ENCODE measurements at regions not wholly inside any gene's neighbourhood (a gene's known extent, or its start where the extent isn't known, plus 50 kb on each side); places are given as distances from the start of the nearest gene placed in this dataset.

- H3K4me3 ChIP-seq (ENCODE audit: low read length): no peak overlapping the region
- DNase-seq (ENCODE audit: low read depth): no peak
- TF ChIP-seq, protein P1, sequence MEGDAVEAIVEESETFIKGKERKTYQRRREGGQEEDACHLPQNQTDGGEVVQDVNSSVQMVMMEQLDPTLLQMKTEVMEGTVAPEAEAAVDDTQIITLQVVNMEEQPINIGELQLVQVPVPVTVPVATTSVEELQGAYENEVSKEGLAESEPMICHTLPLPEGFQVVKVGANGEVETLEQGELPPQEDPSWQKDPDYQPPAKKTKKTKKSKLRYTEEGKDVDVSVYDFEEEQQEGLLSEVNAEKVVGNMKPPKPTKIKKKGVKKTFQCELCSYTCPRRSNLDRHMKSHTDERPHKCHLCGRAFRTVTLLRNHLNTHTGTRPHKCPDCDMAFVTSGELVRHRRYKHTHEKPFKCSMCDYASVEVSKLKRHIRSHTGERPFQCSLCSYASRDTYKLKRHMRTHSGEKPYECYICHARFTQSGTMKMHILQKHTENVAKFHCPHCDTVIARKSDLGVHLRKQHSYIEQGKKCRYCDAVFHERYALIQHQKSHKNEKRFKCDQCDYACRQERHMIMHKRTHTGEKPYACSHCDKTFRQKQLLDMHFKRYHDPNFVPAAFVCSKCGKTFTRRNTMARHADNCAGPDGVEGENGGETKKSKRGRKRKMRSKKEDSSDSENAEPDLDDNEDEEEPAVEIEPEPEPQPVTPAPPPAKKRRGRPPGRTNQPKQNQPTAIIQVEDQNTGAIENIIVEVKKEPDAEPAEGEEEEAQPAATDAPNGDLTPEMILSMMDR (conservative IDR thresholded peaks at IDR 0.05; ENCODE audit: low read depth, low read length): no peak
Observed at GRCh38 chr11:11009179-11009578, 151.3 kb upstream of the ZBED5 start.

GRCh38 chr11:11004069-11004468 is 146.2 kb upstream of the ZBED5 start:
- DNase-seq (ENCODE audit: low read depth): no peak
- no peak overlapping the region for H3K4me3 ChIP-seq (ENCODE audit: low read length)
- TF ChIP-seq, protein P1 (conservative IDR thresholded peaks at IDR 0.05; ENCODE audit: low read depth, low read length): no peak

DNA sequence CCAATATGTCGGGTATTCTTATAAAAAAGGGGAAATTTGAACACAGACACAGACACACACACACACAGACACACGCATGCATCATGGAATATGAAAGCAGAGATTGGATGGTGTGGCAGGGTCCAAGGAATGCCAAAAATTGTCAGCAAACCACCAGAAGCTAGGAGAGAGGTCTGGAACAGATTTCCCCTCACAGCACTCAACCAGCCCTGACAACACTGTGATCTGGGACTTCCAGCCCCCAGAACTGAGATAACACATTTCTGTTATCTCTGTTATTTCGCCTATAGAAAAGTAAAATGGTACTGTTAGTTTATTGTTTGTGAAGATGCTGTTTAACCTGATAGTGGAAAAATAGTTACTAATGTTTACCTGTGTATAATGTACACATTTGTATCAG is 145.4 kb upstream of the ZBED5 start:
- DNase-seq (ENCODE audit: low read depth): no peak
- no peak overlapping the region for H3K4me3 ChIP-seq (ENCODE audit: low read length)
- TF ChIP-seq, protein P1 (conservative IDR thresholded peaks at IDR 0.05; ENCODE audit: low read depth, low read length): no peak

GRCh38 chr11:11000579-11001283 is 142.9 kb upstream of the ZBED5 start:
- DNase-seq (ENCODE audit: low read depth): no peak
- no peak overlapping the region for H3K4me3 ChIP-seq (ENCODE audit: low read length)
- TF ChIP-seq, protein P1 (conservative IDR thresholded peaks at IDR 0.05; ENCODE audit: low read depth, low read length): no peak

- TF ChIP-seq, protein P1 (conservative IDR thresholded peaks at IDR 0.05; ENCODE audit: low read depth, low read length): no peak
- H3K4me3 ChIP-seq (ENCODE audit: low read length): no peak overlapping the region
- DNase-seq (ENCODE audit: low read depth): no peak
Observed at GRCh38 chr11:10998674-10999073, 140.8 kb upstream of the ZBED5 start.

DNA sequence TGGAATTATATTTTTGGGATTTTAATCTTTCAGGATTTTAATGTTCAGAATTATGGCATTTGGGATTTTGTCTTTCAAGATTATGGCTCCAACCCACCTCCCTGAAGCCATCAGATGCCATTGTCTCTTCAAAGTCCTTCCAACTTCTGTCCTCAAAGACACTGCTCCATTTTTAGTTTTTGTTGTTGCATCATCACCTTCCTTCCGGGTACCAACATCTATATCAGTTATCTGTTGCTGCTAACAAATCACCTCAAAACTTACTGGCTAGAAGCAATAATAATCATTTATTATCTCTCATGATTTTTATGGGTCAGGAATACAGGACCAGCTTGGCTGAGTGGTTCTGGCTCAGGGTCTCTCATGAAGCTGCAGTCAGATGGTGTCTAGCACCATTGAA is 138.8 kb upstream of the ZBED5 start:
- TF ChIP-seq, protein P1 (conservative IDR thresholded peaks at IDR 0.05; ENCODE audit: low read depth, low read length): no peak
- no peak for DNase-seq (ENCODE audit: low read depth)
- H3K4me3 ChIP-seq (ENCODE audit: low read length): no peak overlapping the region

- no peak overlapping the region for H3K4me3 ChIP-seq (ENCODE audit: low read length)
- DNase-seq (ENCODE audit: low read depth): no peak
- TF ChIP-seq, protein P1 (conservative IDR thresholded peaks at IDR 0.05; ENCODE audit: low read depth, low read length): no peak
Observed at GRCh38 chr11:10993640-10994039, 135.8 kb upstream of the ZBED5 start.
